ENCODE measurements at regions not wholly inside any gene's neighbourhood (a gene's known extent, or its start where the extent isn't known, plus 50 kb on each side); places are given as distances from the start of the nearest gene placed in this dataset.

GRCh38 chr13:31538067-31539042 is 201.0 kb upstream of the RXFP2 start:
- DNase-seq (ENCODE audit: low read depth in 1 of 2, low spot score in 1 of 2) (peak in 1 of 2 experiments; percentile 18), ATAC-seq (peak; percentile 67 to 70; a peak in 4 of 6 replicates), FAIRE-seq (no peak)
- CTCF ChIA-PET: interaction anchor here (1.2 to 2.2 kb wide), 4 partner anchors 34 to 206 kb away, joined by 3 to 11 read pairs (median 5); no protein-coding TSS in a partner anchor
- H3K4me1 ChIP-seq: no peaks in the 10 kb centered on the region
- H3K27ac ChIP-seq: no peak overlapping the region
- WGBS (ENCODE audit: missing lambda C conversion rate): 11% methylated on average over 6 of the region's 6 CpGs
- H3K4me3 ChIP-seq: no peak overlapping the region
- no peaks in the 10 kb centered on the region for H3K9me3 ChIP-seq
- POLR2A ChIA-PET: no interaction called here
- H3K4me2 ChIP-seq: no peak overlapping the region
- no peak for TF ChIP-seq BHLHE40 (IDR thresholded peaks at IDR 0.05; ENCODE audit: low read depth, low read length)
- no peak for TF ChIP-seq HES2 (IDR thresholded peaks at IDR 0.05)
- no peak for TF ChIP-seq ESRRA (IDR thresholded peaks at IDR 0.05; ENCODE audit: borderline replicate concordance, low read length)
- no peak for TF ChIP-seq TFCP2L1 (CRISPR knock-in tag; IDR thresholded peaks at IDR 0.05)
- TF ChIP-seq ZC3H11A (IDR thresholded peaks at IDR 0.05): no peak
- TF ChIP-seq EP300 (IDR thresholded peaks at IDR 0.05): no peak
- no peak for TF ChIP-seq HMGXB4 (CRISPR knock-in tag; IDR thresholded peaks at IDR 0.05; ENCODE audit: borderline replicate concordance)
- no peak for TF ChIP-seq CEBPB (IDR thresholded peaks at IDR 0.05)
- TF ChIP-seq FOSB (CRISPR knock-in tag; IDR thresholded peaks at IDR 0.05): no peak
- no peak for TF ChIP-seq JUN (IDR thresholded peaks at IDR 0.05)
- TF ChIP-seq FOSL2 (IDR thresholded peaks at IDR 0.05): no peak
- TF ChIP-seq FOSL2 (CRISPR knock-in tag; IDR thresholded peaks at IDR 0.05): no peak
- no peak for TF ChIP-seq BCL3 (IDR thresholded peaks at IDR 0.05)
- TF ChIP-seq RFX5 (IDR thresholded peaks at IDR 0.05): no peak
- TF ChIP-seq ELK1 (IDR thresholded peaks at IDR 0.05; ENCODE audit: low read depth, low read length): no peak
- TF ChIP-seq CHD2 (IDR thresholded peaks at IDR 0.05; ENCODE audit: low read length, partially characterized antibody): no peak
- no peak for TF ChIP-seq EHF (CRISPR knock-in tag; IDR thresholded peaks at IDR 0.05)
- 0 out of 3 replicates have a peak, but pooled peaks have one; percentile 11 for TF ChIP-seq SMC3 (IDR thresholded peaks at IDR 0.05)
- TF ChIP-seq MYC (IDR thresholded peaks at IDR 0.05; ENCODE audit: borderline replicate concordance, low read length): no peak
- TF ChIP-seq HOXB13 (CRISPR knock-in tag; IDR thresholded peaks at IDR 0.05; ENCODE audit: low read depth): no peak
- TF ChIP-seq RAD21 (conservative IDR thresholded peaks at IDR 0.05 in 1 of 2, IDR thresholded peaks at IDR 0.05 in 1 of 2): peak; percentile 11 to 15; a peak in 1 of 5 replicates
- no peak for TF ChIP-seq MAFK (IDR thresholded peaks at IDR 0.05; ENCODE audit: partially characterized antibody)
- TF ChIP-seq KDM5A (IDR thresholded peaks at IDR 0.05): no peak
- peak; percentile 20; the same call in 2 of the 3 replicates for TF ChIP-seq CTCF (IDR thresholded peaks at IDR 0.05)
- no peak for TF ChIP-seq GATA3 (IDR thresholded peaks at IDR 0.05; ENCODE audit: borderline replicate concordance)

All from A549 (cell line).